ENCODE measurements at regions not wholly inside any gene's neighbourhood (a gene's known extent, or its start where the extent isn't known, plus 50 kb on each side); places are given as distances from the start of the nearest gene placed in this dataset.
"Not testable (repeated sequence)": the region's sequence is repeated elsewhere in the genome, so short reads cannot be mapped to it uniquely, and the experiment has no call there.

GRCh38 chr18:30675072-30675471, 367.5 kb downstream of the DSC3 start:
- H3K4me1 ChIP-seq (ENCODE audit: control insufficient read depth in 2 of 3, insufficient read depth in 2 of 3, low read depth in 1 of 3, low read length in 3 of 3): no peaks in the 10 kb centered on the region
- H3K9ac ChIP-seq (ENCODE audit: low read length in 3 of 3): no peak overlapping the region
- no peak for DNase-seq
- H3K9me3 ChIP-seq (ENCODE audit: control insufficient read depth in 2 of 3, insufficient read depth in 1 of 3, low read length in 3 of 3): no peaks in the 10 kb centered on the region
- H3K4me3 ChIP-seq (ENCODE audit: low read length in 3 of 3): no peak overlapping the region
- H3K27me3 ChIP-seq (ENCODE audit: control insufficient read depth, insufficient read depth, low read length): no peaks in the 10 kb centered on the region
- H3K27ac ChIP-seq (ENCODE audit: low read depth in 2 of 2, low read length in 2 of 2): no peak overlapping the region
- FAIRE-seq: no peak
- intact Hi-C loops (cut with DNase I): no loop called here
- no peak for TF ChIP-seq CTCF (IDR thresholded peaks at IDR 0.05; ENCODE audit: borderline replicate concordance, extremely low read depth, insufficient read depth)
- no peaks in the 10 kb centered on the region for H3K36me3 ChIP-seq (ENCODE audit: control insufficient read depth in 2 of 3, insufficient read depth in 3 of 3, low read length in 3 of 3)

- Histone ChIP-seq H3K9me3 (ENCODE audit: control insufficient read depth in 2 of 3, insufficient read depth in 1 of 3, low read length in 3 of 3) (no peaks in the 10 kb centered on the region), H3K9ac (ENCODE audit: low read length in 3 of 3) (no peak overlapping the region), H3K27ac (ENCODE audit: low read depth in 2 of 2, low read length in 2 of 2) (no peak overlapping the region), H3K4me1 (ENCODE audit: control insufficient read depth in 2 of 3, insufficient read depth in 2 of 3, low read depth in 1 of 3, low read length in 3 of 3) (no peaks in the 10 kb centered on the region), H3K27me3 (ENCODE audit: control insufficient read depth, insufficient read depth, low read length) (no peaks in the 10 kb centered on the region), H3K4me3 (ENCODE audit: low read length in 3 of 3) (no peak overlapping the region), H3K36me3 (ENCODE audit: control insufficient read depth in 2 of 3, insufficient read depth in 3 of 3, low read length in 3 of 3) (no peaks in the 10 kb centered on the region)
- FAIRE-seq (no peak), DNase-seq (no peak)
- no peak for TF ChIP-seq CTCF (IDR thresholded peaks at IDR 0.05; ENCODE audit: borderline replicate concordance, extremely low read depth, insufficient read depth)
- intact Hi-C loops (cut with DNase I): no loop called here
Measured at GRCh38 chr18:30674596-30674995, 367.9 kb downstream of the DSC3 start.

GRCh38 chr18:30672439-30672838, 370.1 kb downstream of the DSC3 start:
- H3K4me1 ChIP-seq (ENCODE audit: control insufficient read depth in 2 of 3, insufficient read depth in 2 of 3, low read depth in 1 of 3, low read length in 3 of 3); H3K9ac ChIP-seq (ENCODE audit: low read length in 3 of 3); H3K36me3 ChIP-seq (ENCODE audit: control insufficient read depth in 2 of 3, insufficient read depth in 3 of 3, low read length in 3 of 3); DNase-seq; intact Hi-C loops (cut with DNase I); H3K4me3 ChIP-seq (ENCODE audit: low read length in 3 of 3); H3K27me3 ChIP-seq (ENCODE audit: control insufficient read depth, insufficient read depth, low read length); H3K9me3 ChIP-seq (ENCODE audit: control insufficient read depth in 2 of 3, insufficient read depth in 1 of 3, low read length in 3 of 3); H3K27ac ChIP-seq (ENCODE audit: low read depth in 2 of 2, low read length in 2 of 2); FAIRE-seq: not testable (repeated sequence)

GRCh38 chr18:30658306-30658705, 384.2 kb downstream of the DSC3 start:
- FAIRE-seq (no peak), DNase-seq (no peak)
- Histone ChIP-seq H3K4me3 (ENCODE audit: low read length in 3 of 3) (no peak overlapping the region), H3K9me3 (ENCODE audit: control insufficient read depth in 2 of 3, insufficient read depth in 1 of 3, low read length in 3 of 3) (peaks cover 0 to 4% (median 0%) of the 10 kb centered on the region in 3 donors), H3K27ac (ENCODE audit: low read depth in 2 of 2, low read length in 2 of 2) (no peak overlapping the region), H3K36me3 (ENCODE audit: control insufficient read depth in 2 of 3, insufficient read depth in 3 of 3, low read length in 3 of 3) (no peaks in the 10 kb centered on the region), H3K9ac (ENCODE audit: low read length in 3 of 3) (no peak overlapping the region), H3K4me1 (ENCODE audit: control insufficient read depth in 2 of 3, insufficient read depth in 2 of 3, low read depth in 1 of 3, low read length in 3 of 3) (no peaks in the 10 kb centered on the region), H3K27me3 (ENCODE audit: control insufficient read depth, insufficient read depth, low read length) (no peaks in the 10 kb centered on the region)
- intact Hi-C loops (cut with DNase I): no loop called here
- TF ChIP-seq CTCF (IDR thresholded peaks at IDR 0.05; ENCODE audit: borderline replicate concordance, extremely low read depth, insufficient read depth): no peak
